Vagina (tissue), 2 donors: ENCODE measurements at regions not wholly inside any gene's neighbourhood (a gene's known extent, or its start where the extent isn't known, plus 50 kb on each side); places are given as distances from the start of the nearest gene placed in this dataset.

Experiments used
- CTCF ChIP-seq, 3 experiments: fragments of 450-650 bp in 2 of 3; fragments of 200-600 bp in 1 of 3; sonication (generic) in 1 of 3; IDR thresholded peaks; one replicate each; pipeline ENCODE4 v1.5.1; 2017 to 2019; ENCODE audit warnings: antibody characterized with exemption in 3 of 3, mild to moderate bottlenecking in 2 of 3, moderate library complexity in 2 of 3
- POLR2AphosphoS5 ChIP-seq, 2 donors: sonication (generic); formaldehyde crosslinking; IDR thresholded peaks; one replicate each; pipeline ENCODE4 v1.9.0; 2017; ENCODE audit warnings: antibody characterized with exemption in 2 of 2, mild to moderate bottlenecking in 2 of 2, low read depth in 1 of 2; ENCODE audit not compliant: insufficient read depth in 1 of 2

- no peak for TF ChIP-seq CTCF (IDR thresholded peaks at IDR 0.05)
- no peak for TF ChIP-seq POLR2AphosphoS5 (IDR thresholded peaks at IDR 0.05; ENCODE audit: insufficient read depth in 1 of 2, low read depth in 1 of 2)
These were observed 133.7 kb downstream of the KIF4B start for GRCh38 chr5:155147222-155147621.
